Activated naive CD8-positive, alpha-beta T cell treated with anti-CD3 and anti-CD28 coated beads, Interleukin-2, amount 50 U/mL, for 24 hours (primary cell): ENCODE measurements at regions not wholly inside any gene's neighbourhood (a gene's known extent, or its start where the extent isn't known, plus 50 kb on each side); places are given as distances from the start of the nearest gene placed in this dataset.

Experiments
- ATAC-seq: fragments of 150-1000 bp; cut with Tn5 transposase; one replicate; pipeline ENCODE4 v1.10.0; 2021
- DNase-seq: peaks from one replicate; pipeline ENCODE4 v3.0.0; 2021
- H3K27ac Mint-ChIP-seq: one replicate; pipeline ENCODE4 v1.8.0; 2021; ENCODE audit warnings: mild to moderate bottlenecking, mixed read lengths
- H3K27me3 Mint-ChIP-seq: one replicate; pipeline ENCODE4 v1.8.0; 2021; ENCODE audit warnings: mixed read lengths
- H3K36me3 Mint-ChIP-seq: one replicate; pipeline ENCODE4 v1.8.0; 2021; ENCODE audit warnings: low read depth, mixed read lengths
- H3K4me1 Mint-ChIP-seq: one replicate; pipeline ENCODE4 v1.8.0; 2021; ENCODE audit warnings: mixed read lengths
- H3K4me3 Mint-ChIP-seq: one replicate; pipeline ENCODE4 v1.8.0; 2021; ENCODE audit warnings: mild to moderate bottlenecking, moderate library complexity, mixed read lengths
- H3K9me3 Mint-ChIP-seq: one replicate; pipeline ENCODE4 v1.8.0; 2021; ENCODE audit warnings: mixed read lengths

DNA sequence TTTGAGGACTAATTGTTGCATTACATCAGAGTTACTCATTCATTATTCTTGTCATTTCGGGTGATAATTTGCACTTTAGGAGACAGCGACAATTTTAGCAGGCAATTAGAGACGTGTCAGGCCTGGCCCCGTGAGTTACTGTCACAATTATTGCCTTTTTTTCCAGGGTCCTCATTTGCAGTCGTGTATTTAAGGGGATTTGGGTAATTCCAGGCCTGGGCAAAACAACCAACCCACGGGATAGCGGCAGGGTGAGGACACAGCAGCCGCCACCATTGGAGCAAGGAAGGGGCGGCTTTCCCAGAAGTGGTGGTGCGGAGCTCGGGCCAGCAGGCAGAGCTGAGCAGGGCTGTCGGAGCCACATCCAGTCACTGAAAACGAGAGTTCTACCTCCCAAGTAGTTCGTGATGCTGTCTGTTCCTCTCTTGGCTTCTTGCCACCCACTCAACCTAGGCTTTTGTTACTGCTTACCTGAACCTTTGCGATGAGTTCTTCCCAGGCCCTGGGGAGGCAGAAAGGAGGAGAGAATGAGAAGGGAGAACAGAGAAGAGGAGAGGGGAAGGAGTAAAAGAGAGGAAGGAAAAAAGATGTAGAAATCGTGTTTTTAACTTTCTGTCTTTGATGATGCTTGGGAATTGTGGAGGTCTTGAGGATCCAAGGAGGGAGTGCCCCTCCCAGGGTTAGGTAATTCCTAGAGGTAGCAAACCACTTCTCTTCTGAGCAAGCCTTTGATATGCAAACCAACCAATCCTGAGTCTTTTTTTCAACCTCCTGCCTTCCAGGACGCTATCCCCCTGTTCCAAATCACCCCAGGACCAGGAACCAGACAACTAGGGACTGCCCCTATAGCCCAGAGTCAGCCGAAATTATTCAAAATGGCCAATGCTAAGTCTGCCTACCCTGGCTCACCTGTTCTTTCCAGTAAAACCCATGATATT, 236.1 kb downstream of the MIAT start:
- DNase-seq (no peak), ATAC-seq (no peak)
- Mint-ChIP-seq H3K27me3 (peaks cover 16% of the 10 kb centered on the region), H3K9me3 (peaks cover 5% of the 10 kb centered on the region), H3K27ac (no peak overlapping the region), H3K36me3 (peaks cover 2% of the 10 kb centered on the region), H3K4me1 (peaks cover 14% of the 10 kb centered on the region), H3K4me3 (no peak overlapping the region)

DNA sequence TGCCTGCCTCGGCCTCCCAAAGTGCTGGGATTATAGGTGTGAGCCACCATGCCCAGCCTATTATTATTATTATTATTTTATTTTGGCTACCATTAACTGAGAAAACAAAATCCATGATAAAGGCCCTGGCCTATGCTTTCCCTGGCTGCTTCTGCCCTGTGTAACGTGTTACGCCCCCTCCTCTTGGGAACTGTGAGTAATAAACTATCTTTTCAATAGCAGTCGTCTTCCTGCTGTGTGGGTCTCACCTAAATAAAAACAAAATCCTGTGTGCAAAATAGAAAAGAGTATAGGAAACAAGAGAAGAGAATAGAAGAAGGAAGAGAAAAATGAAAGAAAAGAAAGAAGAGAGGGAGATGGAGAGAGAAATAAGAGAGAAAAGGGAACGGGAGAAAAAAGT, 237.0 kb downstream of the MIAT start:
- ATAC-seq (no peak), DNase-seq (no peak)
- peaks cover 21% of the 10 kb centered on the region for H3K27me3 Mint-ChIP-seq
- peaks cover 14% of the 10 kb centered on the region for H3K4me1 Mint-ChIP-seq
- peak overlapping the region; percentile 63 for H3K27ac Mint-ChIP-seq
- H3K36me3 Mint-ChIP-seq: peaks cover 2% of the 10 kb centered on the region
- H3K9me3 Mint-ChIP-seq: peaks cover 5% of the 10 kb centered on the region
- no peak overlapping the region for H3K4me3 Mint-ChIP-seq

DNA sequence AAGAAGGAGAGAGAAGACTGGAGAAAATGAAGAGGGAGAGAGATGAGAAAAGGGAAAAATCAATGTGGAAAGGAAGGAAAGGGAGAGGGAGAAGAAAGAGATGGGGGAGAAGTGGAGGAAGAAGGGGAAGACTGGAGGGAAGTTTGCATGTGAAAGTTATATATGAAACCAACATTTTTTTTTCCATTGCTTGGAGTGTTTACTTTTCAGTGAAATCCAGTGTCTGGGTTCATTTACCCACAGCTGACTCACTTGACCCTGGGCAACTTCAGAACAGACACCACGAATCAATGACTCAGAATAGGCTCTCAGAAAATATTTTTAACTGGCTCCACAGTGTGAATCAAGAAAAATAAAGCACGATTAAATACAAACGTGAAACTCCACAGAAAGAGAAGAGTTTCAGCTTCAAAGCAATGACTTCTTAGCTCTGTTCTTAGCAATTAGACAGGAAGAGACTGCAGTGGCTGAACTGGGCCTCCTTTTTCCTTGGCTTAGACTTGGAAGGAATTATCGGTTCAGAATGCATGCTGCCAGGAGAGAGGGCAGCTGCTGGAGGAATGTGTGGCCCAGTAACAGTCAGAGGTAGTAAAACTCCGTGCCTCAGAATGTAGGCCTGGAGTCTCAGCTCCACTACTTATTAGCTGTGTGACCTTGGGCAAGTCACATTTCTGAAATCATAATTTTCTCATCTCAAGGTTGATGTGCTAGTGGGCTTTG, 237.5 kb downstream of the MIAT start:
- H3K9me3 Mint-ChIP-seq: peaks cover 5% of the 10 kb centered on the region
- no peak for DNase-seq
- peaks cover 14% of the 10 kb centered on the region for H3K4me1 Mint-ChIP-seq
- no peak overlapping the region for H3K4me3 Mint-ChIP-seq
- H3K27ac Mint-ChIP-seq: peak overlapping the region; percentile 63
- peaks cover 21% of the 10 kb centered on the region for H3K27me3 Mint-ChIP-seq
- peaks cover 2% of the 10 kb centered on the region for H3K36me3 Mint-ChIP-seq
- peak; percentile 91 for ATAC-seq

DNA sequence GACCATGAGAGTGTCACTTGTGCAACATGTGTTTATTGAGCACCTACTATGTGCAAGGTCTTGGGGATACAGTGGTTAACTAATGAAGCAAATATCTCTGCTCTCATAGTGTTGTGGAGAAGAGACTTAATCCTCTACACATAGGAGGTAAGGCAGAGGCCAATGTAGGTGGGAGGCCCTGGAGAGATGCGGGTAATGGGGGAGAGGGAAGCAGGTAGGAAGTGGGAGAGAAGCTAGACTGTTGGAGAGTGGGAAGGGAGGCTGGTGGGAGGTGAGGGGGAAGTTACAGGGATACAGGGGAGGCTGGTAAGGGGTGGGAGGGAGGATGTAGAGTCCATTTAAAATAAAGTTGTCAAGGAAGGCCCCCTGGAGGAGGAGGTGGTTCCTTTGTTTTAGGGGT, 240.0 kb downstream of the MIAT start:
- ATAC-seq: no peak
- Mint-ChIP-seq H3K4me3 (no peak overlapping the region), H3K4me1 (peaks cover 14% of the 10 kb centered on the region), H3K36me3 (peaks cover 2% of the 10 kb centered on the region), H3K9me3 (peaks cover 5% of the 10 kb centered on the region), H3K27ac (no peak overlapping the region), H3K27me3 (peaks cover 36% of the 10 kb centered on the region)
- no peak for DNase-seq

DNA sequence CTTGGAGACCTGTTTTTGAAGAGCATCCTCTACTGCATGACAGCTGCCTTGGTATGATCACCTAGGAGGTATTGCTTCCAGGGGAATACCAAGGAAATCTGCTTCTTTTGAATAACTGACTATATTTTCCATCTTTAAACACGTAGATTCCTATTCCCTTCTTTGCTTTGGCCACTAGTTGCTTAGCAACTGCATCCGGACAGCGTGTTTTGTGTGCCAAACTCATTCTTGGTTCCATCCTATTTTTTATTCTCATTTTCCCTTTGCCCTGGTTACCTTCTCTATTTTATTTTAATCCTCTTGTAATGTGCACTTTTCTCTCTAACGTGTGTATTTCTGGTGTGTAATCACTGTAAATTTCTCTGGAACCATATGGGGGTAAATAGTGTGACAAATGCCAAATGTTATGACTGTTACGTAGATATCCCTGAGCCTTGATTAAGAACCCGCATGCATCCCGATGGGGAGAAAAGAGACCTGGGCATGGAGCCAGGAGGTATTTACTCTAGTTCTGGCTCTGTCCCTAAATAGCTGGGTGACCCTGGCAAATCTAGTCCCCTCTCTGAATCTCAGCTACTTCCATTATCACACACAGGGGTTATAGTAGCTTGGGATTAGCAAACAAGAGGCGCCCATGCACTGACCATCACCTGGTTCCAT, 241.7 kb downstream of the MIAT start:
- DNase-seq (no peak), ATAC-seq (no peak)
- H3K36me3 Mint-ChIP-seq: peaks cover 2% of the 10 kb centered on the region
- peaks cover 5% of the 10 kb centered on the region for H3K9me3 Mint-ChIP-seq
- no peak overlapping the region for H3K4me3 Mint-ChIP-seq
- peaks cover 49% of the 10 kb centered on the region for H3K27me3 Mint-ChIP-seq
- H3K4me1 Mint-ChIP-seq: peaks cover 19% of the 10 kb centered on the region
- no peak overlapping the region for H3K27ac Mint-ChIP-seq

DNA sequence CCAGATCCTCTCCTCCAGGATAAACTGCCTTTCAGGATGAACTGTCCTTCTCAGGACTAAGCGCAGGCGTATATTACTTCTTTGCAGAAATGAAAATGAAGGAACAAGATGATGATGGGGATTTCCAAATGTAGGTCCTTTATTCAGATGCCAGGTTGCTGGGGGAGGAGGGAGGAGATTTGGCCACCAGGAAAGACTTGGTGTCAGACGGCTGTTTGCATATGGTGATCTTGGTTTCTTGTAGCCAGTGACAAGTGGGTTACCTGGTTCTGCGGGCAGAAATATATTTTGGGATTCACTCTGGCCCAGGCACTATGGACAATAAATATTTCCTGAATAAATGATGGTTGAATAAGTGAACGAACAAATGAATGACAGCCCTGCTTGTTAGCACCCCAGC, 243.4 kb downstream of the MIAT start:
- H3K4me3 Mint-ChIP-seq: no peak overlapping the region
- H3K4me1 Mint-ChIP-seq: peaks cover 7% of the 10 kb centered on the region
- peaks cover 2% of the 10 kb centered on the region for H3K36me3 Mint-ChIP-seq
- DNase-seq: no peak
- peaks cover 5% of the 10 kb centered on the region for H3K9me3 Mint-ChIP-seq
- no peak for ATAC-seq
- H3K27me3 Mint-ChIP-seq: peaks cover 58% of the 10 kb centered on the region
- H3K27ac Mint-ChIP-seq: no peak overlapping the region

DNA sequence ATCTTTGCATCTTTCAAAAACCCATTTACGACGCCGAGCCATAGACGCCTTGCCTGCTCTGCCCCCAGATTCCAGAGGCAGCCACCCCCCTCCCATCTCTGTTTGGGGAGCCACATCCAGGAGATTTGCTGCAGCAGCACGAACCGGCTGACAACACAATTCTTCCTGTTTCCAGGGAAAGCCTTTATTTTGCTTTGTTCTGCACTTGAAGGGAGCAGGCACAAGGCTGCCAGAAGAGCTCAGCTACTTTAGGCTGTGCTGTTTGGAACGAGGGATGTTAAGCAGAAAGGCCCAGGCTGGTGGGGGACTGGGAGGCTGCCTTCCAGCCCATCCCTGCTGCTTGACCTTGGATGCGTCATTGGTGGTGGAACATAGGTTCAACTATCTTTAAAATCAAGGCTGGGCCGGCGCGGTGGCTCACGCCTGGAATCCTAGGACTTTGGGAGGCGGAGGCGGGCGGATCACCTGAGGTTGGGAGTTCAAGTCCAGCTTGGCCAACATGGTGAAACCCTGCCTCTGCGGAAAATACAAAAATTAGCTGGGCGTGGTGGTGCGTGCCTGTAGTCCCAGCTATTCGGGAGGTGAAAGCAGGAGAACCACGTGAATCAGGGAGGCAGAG, 243.9 kb downstream of the MIAT start:
- peaks cover 5% of the 10 kb centered on the region for H3K9me3 Mint-ChIP-seq
- H3K4me3 Mint-ChIP-seq: no peak overlapping the region
- DNase-seq (no peak), ATAC-seq (no peak)
- no peak overlapping the region for H3K27ac Mint-ChIP-seq
- peaks cover 7% of the 10 kb centered on the region for H3K4me1 Mint-ChIP-seq
- peaks cover 2% of the 10 kb centered on the region for H3K36me3 Mint-ChIP-seq
- peaks cover 58% of the 10 kb centered on the region for H3K27me3 Mint-ChIP-seq

DNA sequence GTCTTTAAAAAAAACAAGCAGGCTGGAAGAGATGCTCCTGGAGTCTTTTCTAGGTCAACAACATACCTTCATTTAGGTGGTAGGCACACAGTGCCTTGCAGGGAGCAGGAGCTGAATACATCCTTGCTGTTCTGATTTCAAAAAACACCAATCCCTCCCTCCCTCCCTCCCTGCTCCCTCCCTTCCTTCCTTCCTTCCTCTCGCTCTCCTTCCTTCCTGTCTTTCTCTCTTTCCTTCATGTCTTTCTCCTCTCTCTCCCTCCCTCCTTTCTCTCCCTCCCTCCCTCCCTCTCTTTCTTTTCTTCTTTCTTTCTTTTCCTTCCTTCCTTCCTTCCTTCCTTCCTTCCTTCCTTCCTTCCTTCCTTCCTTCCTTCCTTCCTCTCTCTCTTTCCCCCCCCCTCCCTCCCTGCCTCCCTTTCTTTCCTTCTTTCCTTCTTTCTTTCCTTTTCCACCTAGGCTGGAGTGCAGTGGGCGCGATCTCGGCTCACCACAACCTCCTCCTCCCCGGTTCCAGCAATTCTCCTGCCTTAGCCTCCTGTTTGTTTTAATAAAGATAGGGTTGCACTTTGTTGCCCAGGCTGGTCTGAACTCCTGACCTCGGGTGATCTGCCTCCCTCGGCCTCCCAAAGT, 245.1 kb downstream of the MIAT start:
- H3K9me3 Mint-ChIP-seq: peaks cover 5% of the 10 kb centered on the region
- peaks cover 53% of the 10 kb centered on the region for H3K27me3 Mint-ChIP-seq
- ATAC-seq (no peak), DNase-seq (no peak)
- H3K36me3 Mint-ChIP-seq: peaks cover 2% of the 10 kb centered on the region
- H3K4me3 Mint-ChIP-seq: peak overlapping the region; percentile 59
- peaks cover 7% of the 10 kb centered on the region for H3K4me1 Mint-ChIP-seq
- no peak overlapping the region for H3K27ac Mint-ChIP-seq

DNA sequence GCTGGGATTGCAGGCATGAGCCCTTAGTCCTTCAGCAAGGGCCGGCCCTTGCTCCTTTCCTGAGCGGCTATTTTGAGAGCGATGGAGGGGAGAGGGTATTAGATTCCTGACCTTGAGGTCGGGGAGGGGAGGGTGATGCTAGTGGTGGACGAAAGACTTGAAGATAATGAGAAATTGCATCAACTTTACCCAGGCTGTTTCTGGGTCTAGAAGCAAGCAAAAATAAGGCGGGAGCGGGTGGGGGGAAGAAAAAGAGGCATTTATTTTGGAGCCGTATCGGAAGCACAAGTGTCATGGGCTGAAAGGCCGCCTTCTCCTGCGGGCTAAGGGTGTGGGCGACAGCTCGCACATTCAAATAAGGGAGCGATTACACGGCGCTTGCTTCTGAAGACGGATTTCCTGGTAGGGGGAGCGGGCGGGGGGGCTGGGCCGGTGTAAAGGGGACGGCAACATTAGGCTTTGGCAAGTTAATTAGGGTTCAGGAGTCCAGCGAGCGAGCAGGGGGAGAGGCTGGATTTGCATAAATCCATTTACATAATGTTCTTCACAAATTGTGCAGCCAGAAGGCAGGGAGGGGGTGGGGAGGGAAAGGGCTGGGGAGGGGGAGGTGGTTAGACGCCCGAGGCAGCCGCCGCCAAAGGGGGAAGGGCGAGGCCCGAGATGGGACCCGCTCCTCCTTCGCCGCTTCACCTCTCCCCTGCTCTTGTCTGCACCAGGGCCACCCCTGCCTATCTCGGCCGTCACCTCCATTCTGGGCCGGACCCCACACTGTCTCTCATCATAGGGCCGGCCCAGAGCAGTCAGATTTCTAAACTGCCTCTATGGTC, 245.9 kb downstream of the MIAT start:
- peaks cover under 1% of the 10 kb centered on the region for H3K9me3 Mint-ChIP-seq
- ATAC-seq (peak; percentile 57), DNase-seq (peak; percentile 10)
- H3K4me1 Mint-ChIP-seq: peaks cover 7% of the 10 kb centered on the region
- H3K4me3 Mint-ChIP-seq: peak overlapping the region; percentile 59
- H3K36me3 Mint-ChIP-seq: no peaks in the 10 kb centered on the region
- H3K27me3 Mint-ChIP-seq: peaks cover 46% of the 10 kb centered on the region
- no peak overlapping the region for H3K27ac Mint-ChIP-seq

DNA sequence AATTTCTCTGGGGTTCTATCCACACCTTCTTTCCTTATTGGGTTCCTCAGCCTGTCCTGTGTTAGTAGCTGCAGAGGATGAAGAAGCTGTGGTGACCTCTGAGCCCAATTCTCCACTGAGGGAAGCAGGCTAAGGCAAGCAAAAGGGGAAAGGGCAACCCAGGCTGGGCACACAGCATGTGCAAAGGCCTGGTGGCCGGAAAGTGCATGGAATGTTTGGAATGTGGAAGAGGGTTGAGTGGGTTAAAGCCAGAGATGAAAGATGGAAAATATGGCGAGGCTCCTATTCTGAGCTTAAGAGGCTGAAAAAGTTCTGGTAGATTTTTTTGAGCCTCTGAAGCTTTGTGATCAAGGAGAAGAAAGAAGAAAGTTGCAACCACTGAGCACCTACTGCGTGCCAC, 247.1 kb downstream of the MIAT start:
- no peaks in the 10 kb centered on the region for H3K9me3 Mint-ChIP-seq
- no peaks in the 10 kb centered on the region for H3K36me3 Mint-ChIP-seq
- DNase-seq (no peak), ATAC-seq (no peak)
- peaks cover 40% of the 10 kb centered on the region for H3K27me3 Mint-ChIP-seq
- H3K27ac Mint-ChIP-seq: no peak overlapping the region
- no peak overlapping the region for H3K4me3 Mint-ChIP-seq
- peaks cover 7% of the 10 kb centered on the region for H3K4me1 Mint-ChIP-seq

DNA sequence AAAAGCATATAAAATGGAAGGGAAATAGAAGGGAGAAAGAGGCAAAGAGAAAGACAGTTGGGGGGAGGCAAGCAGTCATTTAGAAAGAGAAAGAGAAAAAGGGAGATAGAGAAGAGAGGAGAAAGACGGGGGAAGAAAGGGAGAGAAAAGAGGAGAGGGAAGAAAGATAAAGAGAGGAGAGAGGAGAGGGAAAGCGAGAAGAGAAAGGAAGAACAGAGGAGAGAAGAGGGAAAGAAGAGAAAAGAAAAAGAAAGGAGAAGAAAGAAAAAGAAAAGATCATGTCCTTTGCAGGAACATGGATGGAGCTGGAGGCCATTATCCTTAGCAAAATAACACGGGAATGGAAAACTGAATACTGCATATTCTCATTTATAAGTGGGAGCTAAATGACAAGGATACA, 247.7 kb downstream of the MIAT start:
- ATAC-seq (no peak), DNase-seq (no peak)
- Mint-ChIP-seq H3K4me1 (peaks cover 7% of the 10 kb centered on the region), H3K4me3 (no peak overlapping the region), H3K9me3 (no peaks in the 10 kb centered on the region), H3K36me3 (no peaks in the 10 kb centered on the region), H3K27ac (no peak overlapping the region), H3K27me3 (peaks cover 40% of the 10 kb centered on the region)

DNA sequence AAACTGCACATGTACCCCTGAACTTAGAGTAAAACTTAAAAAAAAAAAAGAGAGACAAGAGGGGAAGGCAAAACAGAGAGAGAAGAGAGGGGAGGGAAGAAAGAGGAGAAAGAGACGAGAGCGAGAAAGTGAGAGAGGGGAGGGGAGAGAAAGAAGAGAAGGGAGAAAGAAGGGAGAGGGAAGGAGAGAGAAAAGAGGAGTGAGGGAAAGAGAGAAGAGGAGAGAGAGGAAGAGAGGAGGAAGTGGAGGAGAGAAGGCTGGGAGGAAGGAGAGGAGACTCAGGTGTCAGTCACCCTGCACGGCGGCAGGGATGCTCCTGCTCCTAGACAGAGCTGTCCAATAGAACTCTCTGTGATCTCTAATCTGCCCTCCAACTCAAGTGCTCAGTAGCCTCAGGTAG, 248.3 kb downstream of the MIAT start:
- no peak for ATAC-seq
- no peak for DNase-seq
- Mint-ChIP-seq H3K27me3 (peaks cover 37% of the 10 kb centered on the region), H3K4me3 (no peak overlapping the region), H3K9me3 (no peaks in the 10 kb centered on the region), H3K36me3 (no peaks in the 10 kb centered on the region), H3K27ac (no peak overlapping the region), H3K4me1 (peaks cover 7% of the 10 kb centered on the region)

DNA sequence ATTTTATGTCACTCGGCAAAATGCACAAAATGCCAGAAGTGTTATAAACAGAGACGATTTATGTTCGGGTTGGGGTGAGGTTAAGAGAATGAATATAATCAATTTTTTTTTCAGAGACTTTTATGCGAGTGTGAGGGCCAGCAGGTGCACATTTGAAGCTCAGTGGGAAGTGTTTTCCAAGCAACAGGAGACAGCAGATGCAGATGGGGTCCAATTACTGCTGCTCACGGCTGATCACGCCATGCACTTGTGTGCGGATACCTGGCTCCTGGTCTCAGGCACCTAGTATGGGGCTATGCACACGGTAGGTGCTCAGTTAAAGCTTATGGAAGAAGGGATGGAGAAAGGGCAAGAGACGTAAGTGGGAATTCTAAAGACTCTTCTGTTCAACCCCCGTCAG, 249.1 kb downstream of the MIAT start:
- Mint-ChIP-seq H3K4me3 (no peak overlapping the region), H3K27ac (no peak overlapping the region), H3K9me3 (no peaks in the 10 kb centered on the region), H3K36me3 (no peaks in the 10 kb centered on the region), H3K4me1 (peaks cover 7% of the 10 kb centered on the region), H3K27me3 (peaks cover 31% of the 10 kb centered on the region)
- DNase-seq: no peak
- ATAC-seq: no peak
